ENCODE measurements at regions not wholly inside any gene's neighbourhood (a gene's known extent, or its start where the extent isn't known, plus 50 kb on each side); places are given as distances from the start of the nearest gene placed in this dataset.

GRCh38 chr10:88062385-88062784 lies 199.0 kb downstream of the PTEN start:
- Mint-ChIP-seq H3K27me3 (ENCODE audit: low read depth in 2 of 2) (no peaks in the 10 kb centered on the region), H3K9me3 (peaks cover under 1 to 5% of the 10 kb centered on the region in 2 donors), H3K27ac (peak overlapping the region in 1 of 2 donors; percentile 33), H3K36me3 (peaks cover 3% of the 10 kb centered on the region), H3K4me1 (peaks cover 41 to 48% of the 10 kb centered on the region in 2 donors), H3K4me3 (no peak overlapping the region)
- Histone ChIP-seq H3K9me3 (ENCODE audit: control insufficient read depth, insufficient read depth, low read length) (no peaks in the 10 kb centered on the region), H3K4me1 (ENCODE audit: control insufficient read depth, insufficient read depth, low read length) (peaks cover 41% of the 10 kb centered on the region), H3K36me3 (ENCODE audit: control insufficient read depth, insufficient read depth, low read length) (no peaks in the 10 kb centered on the region), H3K4me3 (ENCODE audit: low read length) (no peak overlapping the region), H3K27ac (ENCODE audit: low read length) (no peak overlapping the region), H3K27me3 (ENCODE audit: control insufficient read depth, insufficient read depth, low read length) (no peaks in the 10 kb centered on the region)
- 63% methylated on average over 6 of the region's 6 CpGs for WGBS (ENCODE audit: insufficient coverage)
- no peak for TF ChIP-seq CTCF (IDR thresholded peaks at IDR 0.05)
- ATAC-seq, result no peak
- intact Hi-C loops (cut with micrococcal nuclease), result no loop called here
- DNase-seq, result no peak

GRCh38 chr10:88062798-88063472 lies 199.5 kb downstream of the PTEN start:
- intact Hi-C loops (cut with micrococcal nuclease), result no loop called here

GRCh38 chr10:88063861-88064557 lies 200.6 kb downstream of the PTEN start:
- Mint-ChIP-seq H3K4me3 (no peak overlapping the region), H3K36me3 (peaks cover 5% of the 10 kb centered on the region), H3K27me3 (ENCODE audit: low read depth in 2 of 2) (no peaks in the 10 kb centered on the region), H3K9me3 (peaks cover 2 to 7% of the 10 kb centered on the region in 2 donors), H3K27ac (no peak overlapping the region), H3K4me1 (peaks cover 49 to 61% of the 10 kb centered on the region in 2 donors)
- Histone ChIP-seq H3K27me3 (ENCODE audit: control insufficient read depth, insufficient read depth, low read length) (no peaks in the 10 kb centered on the region), H3K9me3 (ENCODE audit: control insufficient read depth, insufficient read depth, low read length) (no peaks in the 10 kb centered on the region), H3K36me3 (ENCODE audit: control insufficient read depth, insufficient read depth, low read length) (no peaks in the 10 kb centered on the region), H3K27ac (ENCODE audit: low read length) (no peak overlapping the region), H3K4me3 (ENCODE audit: low read length) (no peak overlapping the region), H3K4me1 (ENCODE audit: control insufficient read depth, insufficient read depth, low read length) (peaks cover 49% of the 10 kb centered on the region)
- WGBS (ENCODE audit: insufficient coverage), result 89% methylated on average over 2 of the region's 4 CpGs
- ATAC-seq (no peak), DNase-seq (no peak)
- intact Hi-C loops (cut with micrococcal nuclease), result no loop called here
- no peak for TF ChIP-seq CTCF (IDR thresholded peaks at IDR 0.05)

More at GRCh38 chr10:88062798-88063472, 199.5 kb downstream of the PTEN start:
- Histone ChIP-seq H3K4me3 (ENCODE audit: low read length) (no peak overlapping the region), H3K9me3 (ENCODE audit: control insufficient read depth, insufficient read depth, low read length) (no peaks in the 10 kb centered on the region), H3K27me3 (ENCODE audit: control insufficient read depth, insufficient read depth, low read length) (no peaks in the 10 kb centered on the region), H3K4me1 (ENCODE audit: control insufficient read depth, insufficient read depth, low read length) (peaks cover 47% of the 10 kb centered on the region), H3K36me3 (ENCODE audit: control insufficient read depth, insufficient read depth, low read length) (no peaks in the 10 kb centered on the region), H3K27ac (ENCODE audit: low read length) (no peak overlapping the region)
- TF ChIP-seq CTCF (IDR thresholded peaks at IDR 0.05), result no peak
- H3K4me1 Mint-ChIP-seq, result peaks cover 46 to 53% of the 10 kb centered on the region in 2 donors
- no peak for ATAC-seq
- H3K36me3 Mint-ChIP-seq, result peaks cover 5% of the 10 kb centered on the region
- peak overlapping the region in 1 of 2 donors; percentile 33 for H3K27ac Mint-ChIP-seq
- no peaks in the 10 kb centered on the region for H3K27me3 Mint-ChIP-seq (ENCODE audit: low read depth in 2 of 2)
- DNase-seq, result no peak
- H3K9me3 Mint-ChIP-seq, result peaks cover 2 to 7% of the 10 kb centered on the region in 2 donors
- H3K4me3 Mint-ChIP-seq, result no peak overlapping the region
- 72% methylated on average over 4 of the region's 4 CpGs for WGBS (ENCODE audit: insufficient coverage)

All from natural killer cell (primary cell).